HepG2 (cell line): ENCODE measurements at regions not wholly inside any gene's neighbourhood (a gene's known extent, or its start where the extent isn't known, plus 50 kb on each side); places are given as distances from the start of the nearest gene placed in this dataset.
A peak's percentile ranks its signal among the peaks of the same experiment; 100 is the strongest.

Experiments
- ATAC-seq: fragments of 200-7000 bp; cut with Tn5 transposase; 3 replicates; pipeline ENCODE4 v1.9.1; 2020; ENCODE audit warnings: mild to moderate bottlenecking, moderate library complexity
- BruUV-seq: library from RNA; stranded (reverse); fragments of 400-500 nt; replicated peaks from 2 replicates; lab custom pipeline; 2021; lab: Mats Ljungman, UMichigan
- CTCF ChIA-PET: fragments of 300-600 bp; formaldehyde crosslinking; extraction: SDS; loops from one replicate; lab custom pipeline; 2021; ENCODE audit warnings: low total read pairs, inconsistent platforms, low intra/inter-chr PET ratio; lab: Yijun Ruan, JAX
- POLR2A ChIA-PET: fragments of 350-600 bp; sonication (Branson Sonifier 250); formaldehyde crosslinking; loops from one replicate; lab custom pipeline; 2020; ENCODE audit warnings: antibody characterized with exemption, inconsistent platforms; lab: Yijun Ruan, JAX
- DNase-seq: peaks from one replicate; pipeline ENCODE4 v3.0.0-alpha.2; 2015; ENCODE audit warnings: low spot score
- FAIRE-seq: peaks from 3 replicates; lab custom pipeline; 2011; peaks lifted over from hg19 to GRCh38; lab: Jason Lieb, UNC
- H2AFZ ChIP-seq: one replicate; pipeline ENCODE4 v1.6.1; 2011; ENCODE audit warnings: low read length, inconsistent platforms
- H3K27ac ChIP-seq: fragments of 300-600 bp; 3 replicates; pipeline ENCODE4 v1.8.0; 2011; ENCODE audit warnings: mixed run types, mild to moderate bottlenecking, mixed read lengths, low read length, inconsistent platforms; ENCODE audit not compliant: insufficient read depth; ENCODE audit errors: extremely low read length
- H3K27me3 ChIP-seq, 2 experiments: fragments of 200-600 bp in 1 of 2; 2 replicates in 1 of 2; 3 replicates in 1 of 2; pipeline versions ENCODE4 v1.6.0 to v1.8.0; 2011; ENCODE audit warnings: low read length in 2 of 2, mild to moderate bottlenecking in 2 of 2, moderate library complexity in 2 of 2, inconsistent platforms in 1 of 2; ENCODE audit not compliant: insufficient read depth in 2 of 2, control insufficient read depth in 1 of 2
- H3K36me3 ChIP-seq, 2 experiments: fragments of 200-600 bp in 1 of 2; replicated peaks in 1 of 2; 2 replicates in 1 of 2; 3 replicates in 1 of 2; pipeline versions ENCODE4 v1.5.1 to v1.8.0; 2011; ENCODE audit warnings: low read length in 2 of 2, inconsistent platforms in 1 of 2; ENCODE audit not compliant: insufficient read depth in 2 of 2, control insufficient read depth in 1 of 2
- H3K4me1 ChIP-seq: 2 replicates; pipeline ENCODE4 v1.5.1; 2012; ENCODE audit warnings: low read length, inconsistent platforms; ENCODE audit not compliant: insufficient read depth
- H3K4me2 ChIP-seq: 2 replicates; pipeline ENCODE4 v1.6.0; 2011; ENCODE audit warnings: low read depth, low read length, inconsistent platforms
- H3K4me3 ChIP-seq, 3 experiments: fragments of 200-600 bp in 1 of 3; sonication (generic), shearing (Covaris generic) in 1 of 3; replicated peaks in 1 of 3; 2 replicates each; pipeline ENCODE4 v1.5.1; 2011 to 2016; ENCODE audit warnings: low read length in 3 of 3, inconsistent platforms in 2 of 3, low read depth in 2 of 3, mild to moderate bottlenecking in 2 of 3, control low read depth in 1 of 3, mixed read lengths in 1 of 3; ENCODE audit not compliant: insufficient read depth in 1 of 3
- H3K79me2 ChIP-seq: one replicate; pipeline ENCODE4 v1.6.1; 2011; ENCODE audit warnings: low read length, inconsistent platforms; ENCODE audit not compliant: insufficient read depth
- H3K9ac ChIP-seq: 2 replicates; pipeline ENCODE4 v1.6.0; 2011; ENCODE audit warnings: mild to moderate bottlenecking, low read depth, low read length, inconsistent platforms; ENCODE audit not compliant: insufficient read depth
- H3K9me3 ChIP-seq: 2 replicates; pipeline ENCODE4 v1.5.1; 2012; ENCODE audit warnings: mild to moderate bottlenecking, low read length
- H4K20me1 ChIP-seq: 2 replicates; pipeline ENCODE4 v1.6.0; 2011; ENCODE audit warnings: inconsistent platforms, mild to moderate bottlenecking, low read length, moderate library complexity; ENCODE audit not compliant: insufficient read depth
- GPBP1L1 ChIP-seq: sonication (generic); formaldehyde crosslinking; IDR thresholded peaks from 2 replicates; pipeline ENCODE4 v1.5.0; 2020; ENCODE audit warnings: mild to moderate bottlenecking, missing genetic modification reagents
- MAFK ChIP-seq, 2 experiments: IDR thresholded peaks in 1 of 2; conservative IDR thresholded peaks in 1 of 2; 2 replicates each; pipeline ENCODE4 v1.6.1; 2011; ENCODE audit warnings: improper control_type of control experiment in 2 of 2, low read length in 2 of 2
- NFIB ChIP-seq: sonication (generic); formaldehyde crosslinking; IDR thresholded peaks from 2 replicates; pipeline ENCODE4 v1.9.0; 2021; ENCODE audit warnings: missing genetic modification reagents, mild to moderate bottlenecking, borderline replicate concordance
- NPAS2 ChIP-seq: sonication (generic); formaldehyde crosslinking; IDR thresholded peaks from 2 replicates; pipeline ENCODE4 v1.8.0; 2022; ENCODE audit warnings: mild to moderate bottlenecking, missing genetic modification reagents, borderline replicate concordance
- SP140L ChIP-seq: sonication (generic); formaldehyde crosslinking; IDR thresholded peaks from 2 replicates; pipeline ENCODE4 v1.4.0; 2020; ENCODE audit warnings: missing genetic modification reagents, borderline replicate concordance
- TOPORS ChIP-seq: sonication (generic); formaldehyde crosslinking; IDR thresholded peaks from 2 replicates; pipeline ENCODE4 v1.8.0; 2023; ENCODE audit warnings: mild to moderate bottlenecking, missing genetic modification reagents
- ZMYM3 ChIP-seq: sonication (generic); formaldehyde crosslinking; IDR thresholded peaks from 2 replicates; pipeline ENCODE4 v1.5.1; 2020; ENCODE audit warnings: mild to moderate bottlenecking, missing genetic modification reagents
- ZNF557 ChIP-seq: sonication (generic); formaldehyde crosslinking; IDR thresholded peaks from 2 replicates; pipeline ENCODE4 v1.4.0; 2020; ENCODE audit warnings: missing genetic modification reagents
- ZNF768 ChIP-seq: sonication (generic); formaldehyde crosslinking; IDR thresholded peaks from 2 replicates; pipeline ENCODE4 v1.4.0; 2020; ENCODE audit warnings: missing genetic modification reagents
- WGBS: methylation state at CpG from one replicate; pipeline ENCODE4 v1.1.6; 2017; ENCODE audit warnings: low lambda C conversion rate; 5-methylcytosine and 5-hydroxymethylcytosine counted together
- in situ Hi-C: cut with HindIII; loops from 2 replicates; pipeline ENCODE4 v1.10.0; 2017; ENCODE audit warnings: low pct_unique_long_range_greater_than_20kb; ENCODE audit not compliant: extremely low pct_ligation_motif_present
- intact Hi-C: fragments of 100-400 bp; cut with micrococcal nuclease; formaldehyde crosslinking; loops from one replicate; pipeline ENCODE4 v1.10.0; 2022; ENCODE audit not compliant: unreplicated experiment
- TF ChIP-seq, protein P1 (sequence below): sonication (generic); formaldehyde crosslinking; IDR thresholded peaks from 2 replicates; pipeline ENCODE4 v1.5.1; 2020; ENCODE audit warnings: mild to moderate bottlenecking, missing genetic modification reagents, borderline replicate concordance
- TF ChIP-seq, protein P2 (sequence below): IDR thresholded peaks from 2 replicates; pipeline ENCODE4 v1.6.1; 2016; ENCODE audit warnings: missing biosample characterization, missing genetic modification reagents, low read depth

- DNase-seq: no peak
- Histone ChIP-seq H3K79me2 (no peaks in the 10 kb centered on the region), H3K36me3 (no peaks in the 10 kb centered on the region), H2AFZ (no peak overlapping the region), H3K4me3 (no peak overlapping the region), H3K27ac (no peak overlapping the region), H3K9me3 (no peaks in the 10 kb centered on the region), H3K27me3 (peaks cover 0 to under 1% of the 10 kb centered on the region in 2 experiments; a peak in 1 of 5 replicates), H3K4me1 (no peaks in the 10 kb centered on the region), H3K9ac (no peak overlapping the region), H4K20me1 (no peaks in the 10 kb centered on the region), H3K4me2 (no peak overlapping the region)
- TF ChIP-seq SP140L (CRISPR knock-in tag) (no peak), NPAS2 (no peak), ZNF768 (CRISPR knock-in tag) (peak; percentile 65; the same call in 1 of the 2 replicates)
- intact Hi-C loops: no loop called here
- FAIRE-seq: no peak
- BruUV-seq: no TSS peak
- no peak for ATAC-seq
- in situ Hi-C loops: no loop called here
- CTCF ChIA-PET: no interaction called here
- WGBS: 31% methylated on average over 4 of the region's 4 CpGs
- POLR2A ChIA-PET: no interaction called here
These were observed 260.5 kb upstream of the IRX3 start for GRCh38 chr16:54547052-54547451.

DNA sequence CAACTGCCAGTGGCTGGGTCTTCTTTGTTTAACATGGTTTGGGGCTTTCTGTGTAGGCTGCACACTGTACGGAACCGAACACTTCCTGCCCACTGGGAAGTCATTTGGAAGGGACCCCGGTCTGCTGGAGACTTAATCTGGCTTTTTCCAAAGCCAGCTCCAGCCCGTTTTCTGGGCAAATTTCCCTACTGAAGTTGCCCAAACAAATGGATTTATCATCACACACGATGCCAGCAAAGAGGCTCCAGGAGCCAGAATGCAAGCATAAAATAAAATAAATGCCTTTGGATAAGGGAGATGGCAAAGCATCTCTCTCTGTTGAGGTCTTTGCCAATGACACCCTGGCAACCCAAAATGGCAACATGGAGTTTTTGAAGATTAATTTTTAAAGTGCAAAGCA, 259.9 kb upstream of the IRX3 start:
- 13% methylated on average over 5 of the region's 5 CpGs for WGBS
- no peak for ATAC-seq
- H3K4me1 ChIP-seq: no peaks in the 10 kb centered on the region
- intact Hi-C loops (no loop called here), in situ Hi-C loops (no loop called here)
- no peak for DNase-seq
- H3K27me3 ChIP-seq: peaks cover 0 to 6% of the 10 kb centered on the region in 2 experiments; a peak in 2 of 5 replicates
- no peaks in the 10 kb centered on the region for H4K20me1 ChIP-seq
- no peaks in the 10 kb centered on the region for H3K36me3 ChIP-seq
- no peak overlapping the region for H2AFZ ChIP-seq
- no peak overlapping the region for H3K4me3 ChIP-seq
- H3K79me2 ChIP-seq: no peaks in the 10 kb centered on the region
- no peaks in the 10 kb centered on the region for H3K9me3 ChIP-seq
- no TSS peak for BruUV-seq
- H3K4me2 ChIP-seq: no peak overlapping the region
- no peak for FAIRE-seq
- no peak overlapping the region for H3K9ac ChIP-seq
- CTCF ChIA-PET: no interaction called here
- POLR2A ChIA-PET: no interaction called here
- H3K27ac ChIP-seq: no peak overlapping the region
- TF ChIP-seq TOPORS (CRISPR knock-in tag): no peak
- TF ChIP-seq NFIB (CRISPR knock-in tag): no peak
- TF ChIP-seq ZNF557: no peak
- TF ChIP-seq, protein P1, sequence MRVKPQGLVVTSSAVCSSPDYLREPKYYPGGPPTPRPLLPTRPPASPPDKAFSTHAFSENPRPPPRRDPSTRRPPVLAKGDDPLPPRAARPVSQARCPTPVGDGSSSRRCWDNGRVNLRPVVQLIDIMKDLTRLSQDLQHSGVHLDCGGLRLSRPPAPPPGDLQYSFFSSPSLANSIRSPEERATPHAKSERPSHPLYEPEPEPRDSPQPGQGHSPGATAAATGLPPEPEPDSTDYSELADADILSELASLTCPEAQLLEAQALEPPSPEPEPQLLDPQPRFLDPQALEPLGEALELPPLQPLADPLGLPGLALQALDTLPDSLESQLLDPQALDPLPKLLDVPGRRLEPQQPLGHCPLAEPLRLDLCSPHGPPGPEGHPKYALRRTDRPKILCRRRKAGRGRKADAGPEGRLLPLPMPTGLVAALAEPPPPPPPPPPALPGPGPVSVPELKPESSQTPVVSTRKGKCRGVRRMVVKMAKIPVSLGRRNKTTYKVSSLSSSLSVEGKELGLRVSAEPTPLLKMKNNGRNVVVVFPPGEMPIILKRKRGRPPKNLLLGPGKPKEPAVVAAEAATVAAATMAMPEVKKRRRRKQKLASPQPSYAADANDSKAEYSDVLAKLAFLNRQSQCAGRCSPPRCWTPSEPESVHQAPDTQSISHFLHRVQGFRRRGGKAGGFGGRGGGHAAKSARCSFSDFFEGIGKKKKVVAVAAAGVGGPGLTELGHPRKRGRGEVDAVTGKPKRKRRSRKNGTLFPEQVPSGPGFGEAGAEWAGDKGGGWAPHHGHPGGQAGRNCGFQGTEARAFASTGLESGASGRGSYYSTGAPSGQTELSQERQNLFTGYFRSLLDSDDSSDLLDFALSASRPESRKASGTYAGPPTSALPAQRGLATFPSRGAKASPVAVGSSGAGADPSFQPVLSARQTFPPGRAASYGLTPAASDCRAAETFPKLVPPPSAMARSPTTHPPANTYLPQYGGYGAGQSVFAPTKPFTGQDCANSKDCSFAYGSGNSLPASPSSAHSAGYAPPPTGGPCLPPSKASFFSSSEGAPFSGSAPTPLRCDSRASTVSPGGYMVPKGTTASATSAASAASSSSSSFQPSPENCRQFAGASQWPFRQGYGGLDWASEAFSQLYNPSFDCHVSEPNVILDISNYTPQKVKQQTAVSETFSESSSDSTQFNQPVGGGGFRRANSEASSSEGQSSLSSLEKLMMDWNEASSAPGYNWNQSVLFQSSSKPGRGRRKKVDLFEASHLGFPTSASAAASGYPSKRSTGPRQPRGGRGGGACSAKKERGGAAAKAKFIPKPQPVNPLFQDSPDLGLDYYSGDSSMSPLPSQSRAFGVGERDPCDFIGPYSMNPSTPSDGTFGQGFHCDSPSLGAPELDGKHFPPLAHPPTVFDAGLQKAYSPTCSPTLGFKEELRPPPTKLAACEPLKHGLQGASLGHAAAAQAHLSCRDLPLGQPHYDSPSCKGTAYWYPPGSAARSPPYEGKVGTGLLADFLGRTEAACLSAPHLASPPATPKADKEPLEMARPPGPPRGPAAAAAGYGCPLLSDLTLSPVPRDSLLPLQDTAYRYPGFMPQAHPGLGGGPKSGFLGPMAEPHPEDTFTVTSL (CRISPR knock-in tag): no peak
- no peak for TF ChIP-seq ZMYM3
- TF ChIP-seq, protein P2, sequence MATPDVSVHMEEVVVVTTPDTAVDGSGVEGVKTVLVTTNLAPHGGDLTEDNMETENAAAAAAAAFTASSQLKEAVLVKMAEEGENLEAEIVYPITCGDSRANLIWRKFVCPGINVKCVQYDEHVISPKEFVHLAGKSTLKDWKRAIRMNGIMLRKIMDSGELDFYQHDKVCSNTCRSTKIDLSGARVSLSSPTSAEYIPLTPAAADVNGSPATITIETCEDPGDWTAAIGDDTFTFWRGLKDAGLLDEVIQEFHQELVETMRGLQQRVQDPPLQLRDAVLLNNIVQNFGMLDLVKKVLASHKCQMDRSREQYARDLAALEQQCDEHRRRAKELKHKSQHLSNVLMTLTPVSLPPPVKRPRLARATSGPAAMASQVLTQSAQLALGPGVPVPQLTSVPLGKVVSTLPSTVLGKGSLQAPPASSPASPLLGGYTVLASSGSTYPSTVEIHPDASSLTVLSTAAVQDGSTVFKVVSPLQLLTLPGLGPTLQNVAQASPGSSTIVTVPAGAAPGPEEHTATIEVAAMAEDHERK (CRISPR knock-in tag): no peak
- no peak for TF ChIP-seq MAFK (conservative IDR thresholded peaks at IDR 0.05 in 1 of 2, IDR thresholded peaks at IDR 0.05 in 1 of 2; ENCODE audit: low read length in 2 of 2)
- TF ChIP-seq GPBP1L1 (CRISPR knock-in tag): no peak
